Fibroblast of mammary gland (primary cell): ENCODE measurements at regions not wholly inside any gene's neighbourhood (a gene's known extent, or its start where the extent isn't known, plus 50 kb on each side); places are given as distances from the start of the nearest gene placed in this dataset.
"Not testable (repeated sequence)": the region's sequence is repeated elsewhere in the genome, so short reads cannot be mapped to it uniquely, and the experiment has no call there.

Experiments
- DNase-seq: peaks from one replicate; pipeline ENCODE4 v3.0.0-alpha.2; 2010; ENCODE audit warnings: low read depth
- H3K4me3 ChIP-seq: 2 replicates; pipeline ENCODE4 v1.5.1; 2011; ENCODE audit warnings: low read depth, mild to moderate bottlenecking, low read length, moderate library complexity; ENCODE audit not compliant: control insufficient read depth
- TF ChIP-seq, protein P1 (sequence below): conservative IDR thresholded peaks from 2 replicates; pipeline ENCODE4 v1.5.1; 2011; ENCODE audit warnings: low read depth, low read length, inconsistent platforms; ENCODE audit not compliant: control insufficient read depth, insufficient read depth

DNA sequence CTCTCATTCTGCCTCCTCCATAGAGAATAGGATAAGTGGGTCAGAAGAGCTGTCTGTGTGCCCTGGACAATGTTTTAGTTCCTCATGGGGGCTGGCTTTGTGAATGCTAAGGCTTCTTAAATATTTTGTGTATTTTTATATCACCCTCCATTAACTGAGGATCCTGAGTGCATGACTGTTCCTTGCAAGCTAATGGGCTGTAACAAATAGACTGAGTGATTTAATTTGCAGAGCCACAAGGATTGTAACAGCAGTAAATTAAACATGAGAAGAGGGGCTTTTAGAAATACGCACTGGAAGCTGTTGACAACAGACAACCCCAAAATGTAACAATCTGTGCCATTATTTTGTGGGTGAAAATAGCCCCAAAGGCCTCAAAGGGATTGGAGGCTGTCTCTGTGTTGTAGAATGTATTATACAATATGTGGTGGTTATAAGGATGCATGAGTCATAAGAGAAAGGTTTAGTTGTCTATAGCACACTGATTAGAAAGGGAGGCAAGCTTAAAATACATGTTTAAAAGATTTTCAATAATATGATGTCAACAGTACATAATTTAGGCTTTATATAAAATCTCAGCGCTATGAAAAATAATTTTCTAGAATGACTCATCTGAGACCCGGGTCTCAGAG, 152.7 kb upstream of the ACTBL2 start:
- no peak for DNase-seq
- TF ChIP-seq, protein P1, sequence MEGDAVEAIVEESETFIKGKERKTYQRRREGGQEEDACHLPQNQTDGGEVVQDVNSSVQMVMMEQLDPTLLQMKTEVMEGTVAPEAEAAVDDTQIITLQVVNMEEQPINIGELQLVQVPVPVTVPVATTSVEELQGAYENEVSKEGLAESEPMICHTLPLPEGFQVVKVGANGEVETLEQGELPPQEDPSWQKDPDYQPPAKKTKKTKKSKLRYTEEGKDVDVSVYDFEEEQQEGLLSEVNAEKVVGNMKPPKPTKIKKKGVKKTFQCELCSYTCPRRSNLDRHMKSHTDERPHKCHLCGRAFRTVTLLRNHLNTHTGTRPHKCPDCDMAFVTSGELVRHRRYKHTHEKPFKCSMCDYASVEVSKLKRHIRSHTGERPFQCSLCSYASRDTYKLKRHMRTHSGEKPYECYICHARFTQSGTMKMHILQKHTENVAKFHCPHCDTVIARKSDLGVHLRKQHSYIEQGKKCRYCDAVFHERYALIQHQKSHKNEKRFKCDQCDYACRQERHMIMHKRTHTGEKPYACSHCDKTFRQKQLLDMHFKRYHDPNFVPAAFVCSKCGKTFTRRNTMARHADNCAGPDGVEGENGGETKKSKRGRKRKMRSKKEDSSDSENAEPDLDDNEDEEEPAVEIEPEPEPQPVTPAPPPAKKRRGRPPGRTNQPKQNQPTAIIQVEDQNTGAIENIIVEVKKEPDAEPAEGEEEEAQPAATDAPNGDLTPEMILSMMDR, result no peak
- H3K4me3 ChIP-seq, result no peak overlapping the region

- TF ChIP-seq, protein P1, result no peak
- no peak overlapping the region for H3K4me3 ChIP-seq
- no peak for DNase-seq
Observed at GRCh38 chr5:57632937-57633336, 150.3 kb upstream of the ACTBL2 start.

- not testable (repeated sequence) for H3K4me3 ChIP-seq, DNase-seq
Observed at GRCh38 chr5:57631139-57631538, 148.5 kb upstream of the ACTBL2 start.

GRCh38 chr5:57627661-57628060, 145.1 kb upstream of the ACTBL2 start:
- H3K4me3 ChIP-seq, result no peak overlapping the region
- TF ChIP-seq, protein P1, result no peak
- DNase-seq, result no peak

- TF ChIP-seq, protein P1, result no peak
- H3K4me3 ChIP-seq, result no peak overlapping the region
- peak; percentile 2 for DNase-seq
Observed at GRCh38 chr5:57626703-57627102, 144.1 kb upstream of the ACTBL2 start.

DNA sequence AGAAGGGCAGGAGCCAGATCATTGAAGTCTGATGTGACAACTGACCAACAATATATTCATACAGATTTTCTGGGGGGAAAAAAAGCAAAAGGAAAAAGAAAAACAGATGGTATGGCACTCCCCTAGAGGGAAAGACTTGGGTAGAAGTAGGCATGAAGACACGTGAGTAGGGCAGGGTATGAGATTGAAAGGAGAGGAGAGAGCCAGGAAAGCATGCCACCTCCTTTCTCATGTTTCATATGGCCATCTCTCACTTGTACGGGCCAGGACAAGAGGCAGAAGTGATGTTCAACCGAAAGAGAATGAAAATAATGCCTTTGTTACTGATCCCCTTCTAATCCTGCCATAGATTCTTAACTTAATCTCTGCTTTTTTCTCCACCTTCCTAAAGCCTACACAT, 139.0 kb upstream of the ACTBL2 start:
- H3K4me3 ChIP-seq, result no peak overlapping the region
- DNase-seq, result no peak
- TF ChIP-seq, protein P1, result no peak

DNA sequence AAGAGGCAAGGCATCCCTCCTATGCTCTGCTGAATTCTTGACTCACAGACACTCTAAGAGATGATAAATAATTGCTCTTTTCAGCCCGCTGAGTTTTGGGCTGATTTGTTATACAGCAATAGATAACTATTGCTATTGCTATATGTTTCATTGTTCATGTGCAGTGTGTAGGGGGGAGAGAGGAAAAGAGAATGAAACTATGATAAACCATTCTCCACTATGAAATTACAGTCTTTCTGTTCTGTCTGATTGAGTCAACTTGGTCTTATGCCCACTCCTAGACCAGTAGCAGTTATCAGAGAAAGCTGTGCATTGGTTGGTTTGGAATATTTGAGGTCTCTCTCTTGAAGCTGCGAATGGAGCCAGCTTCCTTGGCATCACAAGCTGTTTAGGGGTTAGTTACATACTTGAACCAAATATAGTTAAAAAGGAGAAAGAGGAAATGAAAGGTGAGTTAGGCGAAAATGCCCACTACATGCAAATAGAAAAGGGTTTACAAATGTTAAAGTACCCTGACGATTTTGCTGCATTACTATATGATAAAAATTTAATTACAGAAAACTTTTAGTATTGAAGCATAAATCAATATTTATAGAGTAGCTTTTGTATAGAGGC, 136.3 kb upstream of the ACTBL2 start:
- no peak overlapping the region for H3K4me3 ChIP-seq
- DNase-seq, result no peak
- TF ChIP-seq, protein P1, result no peak
